SU-DHL-6 (cell line): ENCODE measurements at regions not wholly inside any gene's neighbourhood (a gene's known extent, or its start where the extent isn't known, plus 50 kb on each side); places are given as distances from the start of the nearest gene placed in this dataset.

ENCODE experiments used
- H2AFZ ChIP-seq: fragments of 200-600 bp; sonication (generic); 2 replicates; pipeline ENCODE4 v1.6.1; 2014; ENCODE audit warnings: low read depth, mild to moderate bottlenecking, moderate library complexity, mixed read lengths, antibody characterized with exemption, low read length; ENCODE audit not compliant: severe bottlenecking
- H3F3A ChIP-seq: fragments of 200-600 bp; shearing (Covaris generic); 2 replicates; pipeline ENCODE4 v1.6.0; 2016; ENCODE audit warnings: antibody characterized with exemption, mild to moderate bottlenecking; ENCODE audit not compliant: insufficient read depth
- H3K27ac ChIP-seq: fragments of 200-600 bp; sonication (generic); 2 replicates; pipeline ENCODE4 v1.5.1; 2016; ENCODE audit warnings: low read depth, mild to moderate bottlenecking, low read length, moderate library complexity, mixed read lengths
- H3K27me3 ChIP-seq: fragments of 200-600 bp; sonication (generic), shearing (Covaris generic); 2 replicates; pipeline ENCODE4 v1.6.0; 2014; ENCODE audit warnings: mild to moderate bottlenecking, low read length
- H3K36me3 ChIP-seq: fragments of 200-600 bp; sonication (generic); 2 replicates; pipeline ENCODE4 v1.6.1; 2014; ENCODE audit warnings: mild to moderate bottlenecking, low read length, mixed read lengths
- H3K4me2 ChIP-seq: fragments of 300-600, 200-600 bp; shearing (Covaris generic), sonication (generic); 2 replicates; pipeline ENCODE4 v1.6.0; 2014; ENCODE audit warnings: low read length, low read depth, mild to moderate bottlenecking; ENCODE audit not compliant: poor library complexity, severe bottlenecking
- H3K4me3 ChIP-seq: fragments of 200-600 bp; sonication (generic); 2 replicates; pipeline ENCODE4 v1.5.1; 2014; ENCODE audit warnings: antibody characterized with exemption, low read length, mild to moderate bottlenecking, mixed read lengths; ENCODE audit not compliant: insufficient read depth, poor library complexity, severe bottlenecking
- H3K79me2 ChIP-seq: fragments of 200-600 bp; sonication (generic); 2 replicates; pipeline ENCODE4 v1.6.1; 2014; ENCODE audit warnings: mild to moderate bottlenecking, low read length, moderate library complexity; ENCODE audit not compliant: insufficient read depth
- H3K9ac ChIP-seq: fragments of 200-600 bp; sonication (generic); 2 replicates; pipeline ENCODE4 v1.7.0; 2014; ENCODE audit warnings: mild to moderate bottlenecking, low read length
- H3K9me2 ChIP-seq: fragments of 200-600 bp; sonication (generic); replicated peaks from 2 replicates; pipeline ENCODE4 v1.6.1; 2014; ENCODE audit warnings: low read length; ENCODE audit not compliant: insufficient read depth
- H3K9me3 ChIP-seq: fragments of 200-600 bp; sonication (generic); 2 replicates; pipeline ENCODE4 v1.6.1; 2014; ENCODE audit warnings: low read length, mixed read lengths; ENCODE audit not compliant: insufficient read depth
- H4K20me1 ChIP-seq: fragments of 200-600 bp; sonication (generic); 2 replicates; pipeline ENCODE4 v1.6.1; 2014; ENCODE audit warnings: low read depth, mild to moderate bottlenecking, antibody characterized with exemption, low read length, moderate library complexity, mixed read lengths
- CTCF ChIP-seq: fragments of 200-600 bp; sonication (generic); IDR thresholded peaks from one replicate; pipeline ENCODE4 v1.5.1; 2017; ENCODE audit warnings: antibody characterized with exemption, mild to moderate bottlenecking, low read length, moderate library complexity; ENCODE audit not compliant: insufficient read depth, poor library complexity, severe bottlenecking
- EZH2phosphoT487 ChIP-seq: fragments of 200-600 bp; sonication (generic), shearing (Covaris generic); conservative IDR thresholded peaks from 2 replicates; pipeline ENCODE4 v1.6.1; 2018; ENCODE audit warnings: mild to moderate bottlenecking, antibody characterized with exemption, low read length, moderate library complexity, mixed read lengths

GRCh38 chr4:170610434-170610833 lies 520.7 kb upstream of the AADAT start:
- H3K4me2 ChIP-seq: no peak overlapping the region
- no peak overlapping the region for H3K9ac ChIP-seq
- no peaks in the 10 kb centered on the region for H3K27me3 ChIP-seq
- no peaks in the 10 kb centered on the region for H3K36me3 ChIP-seq
- H3K9me2 ChIP-seq: no peaks in the 10 kb centered on the region
- H3K9me3 ChIP-seq: no peaks in the 10 kb centered on the region
- TF ChIP-seq EZH2phosphoT487: no peak
- no peak for TF ChIP-seq CTCF
- no peak overlapping the region for H3K27ac ChIP-seq
- no peaks in the 10 kb centered on the region for H4K20me1 ChIP-seq
- no peak overlapping the region for H2AFZ ChIP-seq
- H3F3A ChIP-seq: no peaks in the 10 kb centered on the region
- H3K4me3 ChIP-seq: no peak overlapping the region
- H3K79me2 ChIP-seq: no peaks in the 10 kb centered on the region

DNA sequence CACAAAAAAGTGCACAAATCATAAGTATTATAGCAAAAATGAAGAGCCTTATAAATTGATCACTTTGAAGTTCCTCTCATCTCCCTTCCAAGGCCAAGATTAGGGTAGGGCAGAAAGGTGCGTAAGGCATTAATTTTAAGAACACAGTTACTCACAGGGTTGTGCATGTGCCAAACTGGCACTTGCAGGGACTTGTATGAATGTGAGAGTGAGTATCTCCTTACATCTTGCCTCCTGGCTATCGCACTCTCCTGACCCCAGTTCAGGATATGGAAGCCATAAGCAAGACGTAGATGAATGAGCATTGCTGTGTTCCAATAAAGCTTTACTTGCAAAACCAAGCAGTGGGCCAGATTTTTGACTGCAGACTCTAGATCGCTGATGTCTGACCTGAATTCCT lies 510.1 kb upstream of the AADAT start:
- TF ChIP-seq EZH2phosphoT487 (no peak), CTCF (no peak)
- Histone ChIP-seq H3K36me3 (no peaks in the 10 kb centered on the region), H2AFZ (no peak overlapping the region), H3K27ac (no peak overlapping the region), H3F3A (no peaks in the 10 kb centered on the region), H3K9ac (no peak overlapping the region), H3K4me2 (no peak overlapping the region), H4K20me1 (no peaks in the 10 kb centered on the region), H3K27me3 (no peaks in the 10 kb centered on the region), H3K9me2 (no peaks in the 10 kb centered on the region), H3K79me2 (no peaks in the 10 kb centered on the region), H3K4me3 (no peak overlapping the region), H3K9me3 (no peaks in the 10 kb centered on the region)

DNA sequence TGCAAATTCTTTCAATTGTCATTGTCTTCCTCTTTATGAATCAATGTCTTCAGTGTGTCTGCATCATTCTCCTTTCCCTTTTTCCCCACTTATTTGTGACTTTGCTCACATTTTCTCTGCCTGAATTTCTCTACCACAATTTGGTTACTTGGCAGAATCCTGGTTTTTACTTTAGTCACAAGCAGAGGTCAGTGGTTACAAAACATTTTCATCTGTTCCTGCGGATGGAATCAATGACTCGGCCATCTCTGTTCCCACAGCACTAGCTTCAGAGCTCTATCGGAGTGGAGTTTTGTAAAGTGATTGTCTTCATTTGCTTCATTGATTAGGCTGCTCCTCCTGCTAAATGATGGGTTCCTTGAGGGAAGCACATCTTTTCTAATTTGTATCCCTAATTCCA lies 501.3 kb upstream of the AADAT start:
- H3K9ac ChIP-seq: no peak overlapping the region
- no peaks in the 10 kb centered on the region for H3K36me3 ChIP-seq
- H3F3A ChIP-seq: no peaks in the 10 kb centered on the region
- no peak for TF ChIP-seq CTCF
- TF ChIP-seq EZH2phosphoT487: no peak
- H3K9me2 ChIP-seq: no peaks in the 10 kb centered on the region
- no peak overlapping the region for H3K4me2 ChIP-seq
- no peaks in the 10 kb centered on the region for H4K20me1 ChIP-seq
- H2AFZ ChIP-seq: no peak overlapping the region
- no peaks in the 10 kb centered on the region for H3K9me3 ChIP-seq
- no peak overlapping the region for H3K4me3 ChIP-seq
- no peaks in the 10 kb centered on the region; the same call in 1 of the 2 replicates for H3K27me3 ChIP-seq
- no peaks in the 10 kb centered on the region for H3K79me2 ChIP-seq
- no peak overlapping the region for H3K27ac ChIP-seq
